Activated CD4-positive, alpha-beta T cell treated with anti-CD3 and anti-CD28 coated beads, Interleukin-2, amount 10 ng/mL, durations not matched to agents 7 days and 5 days (primary cell): ENCODE measurements at regions not wholly inside any gene's neighbourhood (a gene's known extent, or its start where the extent isn't known, plus 50 kb on each side); places are given as distances from the start of the nearest gene placed in this dataset.

Source experiments
- CTCF ChIA-PET: fragments of 350-600 bp; sonication (Branson Sonifier 250); formaldehyde crosslinking; loops from one replicate; lab custom pipeline; 2021; ENCODE audit warnings: antibody characterized with exemption; lab: Charles Lee
- POLR2A ChIA-PET: fragments of 350-600 bp; sonication (Branson Sonifier 250); formaldehyde crosslinking; loops from one replicate; lab custom pipeline; 2021; ENCODE audit warnings: antibody characterized with exemption; lab: Charles Lee
- DNase-seq: peaks from one replicate; pipeline ENCODE4 v3.0.0-alpha.2; 2020
- H3K27ac Mint-ChIP-seq: one replicate; pipeline ENCODE4 v1.8.0; 2021; ENCODE audit warnings: mild to moderate bottlenecking, moderate library complexity, mixed read lengths
- H3K27me3 Mint-ChIP-seq: one replicate; pipeline ENCODE4 v1.8.0; 2021; ENCODE audit warnings: mixed read lengths
- H3K36me3 Mint-ChIP-seq: one replicate; pipeline ENCODE4 v1.8.0; 2021; ENCODE audit warnings: low read depth, mixed read lengths
- H3K4me1 Mint-ChIP-seq: one replicate; pipeline ENCODE4 v1.8.0; 2021; ENCODE audit warnings: mixed read lengths
- H3K4me3 Mint-ChIP-seq: one replicate; pipeline ENCODE4 v1.8.0; 2021; ENCODE audit warnings: mild to moderate bottlenecking, moderate library complexity, mixed read lengths
- H3K9me3 Mint-ChIP-seq: one replicate; pipeline ENCODE4 v1.8.0; 2021; ENCODE audit warnings: mixed read lengths

DNA sequence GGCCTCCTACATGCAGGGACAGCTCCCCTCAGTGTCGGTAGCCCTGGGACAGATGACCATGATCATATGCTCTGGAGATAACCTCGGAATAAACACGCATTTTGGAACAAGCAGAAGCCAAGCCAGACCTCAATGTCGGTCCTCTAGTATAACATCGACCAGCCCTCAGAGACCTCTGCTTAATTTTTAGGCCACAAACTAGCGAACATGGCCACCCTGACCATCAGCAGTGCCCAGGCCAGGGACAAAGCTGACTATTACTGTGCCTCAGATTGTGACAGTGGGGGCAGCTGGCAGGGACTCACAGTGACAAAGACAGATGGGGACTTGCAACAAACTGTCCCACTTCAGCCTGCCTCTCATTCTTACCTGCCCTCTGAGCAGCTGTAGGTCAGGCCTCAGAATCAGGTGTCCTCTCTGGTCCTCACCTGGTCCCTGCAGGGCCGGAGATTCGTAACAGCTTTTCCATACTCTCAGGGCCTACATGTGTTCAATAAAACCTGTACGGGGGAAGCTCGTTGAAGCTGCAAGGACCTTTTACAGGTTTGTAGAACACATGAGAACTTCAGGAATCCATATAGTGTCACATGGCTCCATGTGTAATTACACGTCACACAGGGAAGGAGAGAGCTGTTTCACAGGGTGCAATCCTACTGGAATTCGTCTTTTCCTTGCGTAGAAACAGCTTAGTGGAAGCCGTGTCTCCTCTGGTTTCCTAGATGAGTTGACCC, 72.8 kb upstream of the IGLL5 start:
- H3K9me3 Mint-ChIP-seq: no peaks in the 10 kb centered on the region
- peaks cover 10% of the 10 kb centered on the region for H3K36me3 Mint-ChIP-seq
- H3K27ac Mint-ChIP-seq: peak overlapping the region; percentile 86
- peaks cover 58% of the 10 kb centered on the region for H3K4me1 Mint-ChIP-seq
- DNase-seq: no peak
- no peak overlapping the region for H3K4me3 Mint-ChIP-seq
- peaks cover under 1% of the 10 kb centered on the region for H3K27me3 Mint-ChIP-seq
- ChIA-PET POLR2A (no interaction called here), CTCF (interaction anchor here (1.2 kb wide), 1 partner anchor 27 kb away, joined by 4 read pairs; no protein-coding TSS in a partner anchor)

- Mint-ChIP-seq H3K36me3 (peaks cover 14% of the 10 kb centered on the region), H3K27ac (peak overlapping the region; percentile 86), H3K9me3 (no peaks in the 10 kb centered on the region), H3K4me1 (peaks cover 65% of the 10 kb centered on the region), H3K27me3 (no peaks in the 10 kb centered on the region), H3K4me3 (no peak overlapping the region)
- DNase-seq: no peak
- ChIA-PET CTCF (no interaction called here), POLR2A (no interaction called here)
These were observed 72.0 kb upstream of the IGLL5 start for GRCh38 chr22:22815397-22816170.

DNA sequence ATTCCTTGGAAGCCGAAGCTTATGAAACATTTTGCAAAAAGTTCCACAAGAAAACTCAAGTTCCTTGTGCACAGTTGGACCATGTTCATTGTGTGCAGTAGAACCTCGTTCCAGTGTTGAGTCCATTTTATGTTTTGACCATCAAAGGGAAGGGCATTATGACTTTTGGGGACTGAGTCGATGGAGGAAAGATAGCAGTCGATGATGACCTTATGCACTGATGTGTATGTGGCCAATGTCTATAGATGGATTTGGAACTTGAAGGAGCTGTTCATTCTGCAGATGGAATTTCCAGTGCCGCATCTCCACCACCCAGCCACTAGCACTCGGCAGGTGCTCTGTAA, 71.5 kb upstream of the IGLL5 start:
- Mint-ChIP-seq H3K27ac (peak overlapping the region; percentile 86), H3K36me3 (peaks cover 14% of the 10 kb centered on the region), H3K4me3 (no peak overlapping the region), H3K27me3 (no peaks in the 10 kb centered on the region), H3K4me1 (peaks cover 68% of the 10 kb centered on the region), H3K9me3 (no peaks in the 10 kb centered on the region)
- ChIA-PET CTCF (interaction anchor here (1.1 kb wide), 1 partner anchor 33 kb away, joined by 4 read pairs; no protein-coding TSS in a partner anchor), POLR2A (no interaction called here)
- DNase-seq: no peak

DNA sequence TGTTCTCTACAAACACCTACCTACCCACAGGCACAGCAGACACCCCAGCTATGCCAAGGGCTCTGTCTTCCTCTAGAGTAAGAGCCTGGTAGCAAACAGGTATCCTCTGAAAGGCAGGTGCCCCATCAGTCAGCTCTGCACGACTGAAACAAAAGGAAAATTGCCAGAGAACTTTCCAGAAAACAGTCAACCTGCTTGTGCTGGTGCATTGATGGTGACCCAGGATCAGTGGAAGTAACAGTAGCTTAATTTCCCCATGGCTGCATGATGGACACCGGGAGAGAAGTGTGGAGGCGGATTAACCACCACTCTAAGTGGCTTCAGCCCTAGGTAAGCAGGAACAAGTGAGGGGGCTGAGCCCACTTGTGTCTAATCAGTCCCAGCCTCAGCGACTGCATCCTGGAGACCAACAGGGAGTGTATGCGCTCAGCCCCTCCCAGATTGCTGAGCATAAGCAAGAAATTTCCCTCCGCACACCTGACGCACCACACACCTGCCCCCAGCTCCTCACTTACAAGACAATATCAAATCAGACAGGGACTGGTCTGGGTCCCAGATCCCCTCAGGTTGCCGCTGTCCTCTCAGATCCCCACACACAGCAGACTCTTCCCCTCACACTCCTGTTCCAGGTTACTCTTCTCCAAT, 70.7 kb upstream of the IGLL5 start:
- DNase-seq: no peak
- ChIA-PET POLR2A (no interaction called here), CTCF (interaction anchor here (0.8 to 2.5 kb wide), 3 partner anchors 18 to 32 kb away, joined by 3 to 6 read pairs (median 4); no protein-coding TSS in a partner anchor)
- Mint-ChIP-seq H3K27ac (peak overlapping the region; percentile 98), H3K4me1 (peaks cover 75% of the 10 kb centered on the region), H3K4me3 (no peak overlapping the region), H3K9me3 (no peaks in the 10 kb centered on the region), H3K27me3 (no peaks in the 10 kb centered on the region), H3K36me3 (peaks cover 18% of the 10 kb centered on the region)

GRCh38 chr22:22817468-22818201, 70.0 kb upstream of the IGLL5 start:
- Mint-ChIP-seq H3K9me3 (no peaks in the 10 kb centered on the region), H3K4me3 (no peak overlapping the region), H3K4me1 (peaks cover 82% of the 10 kb centered on the region), H3K27me3 (no peaks in the 10 kb centered on the region), H3K27ac (peak overlapping the region; percentile 98), H3K36me3 (peaks cover 18% of the 10 kb centered on the region)
- POLR2A ChIA-PET: no interaction called here
- DNase-seq: no peak
- CTCF ChIA-PET: interaction anchor here (2.5 to 2.7 kb wide), 2 partner anchors 13 to 30 kb away, joined by 6 to 10 read pairs; no protein-coding TSS in a partner anchor

DNA sequence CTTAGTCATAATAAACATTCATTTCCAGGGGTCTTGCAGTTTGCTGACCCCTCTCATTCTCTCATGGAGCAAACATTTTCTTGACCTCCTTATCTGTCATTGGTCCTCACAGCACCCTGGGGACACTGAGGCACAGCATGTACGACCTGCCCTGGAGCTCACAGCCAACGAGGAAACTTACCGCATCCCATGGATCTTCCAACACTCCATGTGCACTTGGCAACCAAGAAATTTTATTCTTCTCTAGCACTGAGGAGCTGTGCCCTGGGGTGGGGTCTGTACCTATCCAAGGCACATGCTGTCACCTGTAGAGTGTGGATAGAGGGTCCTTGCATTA, 69.4 kb upstream of the IGLL5 start:
- peak overlapping the region; percentile 98 for H3K27ac Mint-ChIP-seq

GRCh38 chr22:22818861-22819855, 68.5 kb upstream of the IGLL5 start:
- H3K27me3 Mint-ChIP-seq: no peaks in the 10 kb centered on the region
- peaks cover 18% of the 10 kb centered on the region for H3K36me3 Mint-ChIP-seq
- peaks cover 96% of the 10 kb centered on the region for H3K4me1 Mint-ChIP-seq
- ChIA-PET CTCF (interaction anchor here (0.8 to 2.7 kb wide), 7 partner anchors 9 to 65 kb away, joined by 3 to 10 read pairs (median 4); no protein-coding TSS in a partner anchor), POLR2A (no interaction called here)
- DNase-seq: peak; percentile 77
- H3K9me3 Mint-ChIP-seq: no peaks in the 10 kb centered on the region
- H3K4me3 Mint-ChIP-seq: peak overlapping the region; percentile 70
- H3K27ac Mint-ChIP-seq: peak overlapping the region; percentile 98

More for the DNA sequence above, 69.4 kb upstream of the IGLL5 start:
- no peak for DNase-seq
- Mint-ChIP-seq H3K9me3 (no peaks in the 10 kb centered on the region), H3K36me3 (peaks cover 18% of the 10 kb centered on the region), H3K4me1 (peaks cover 88% of the 10 kb centered on the region), H3K27me3 (no peaks in the 10 kb centered on the region), H3K4me3 (no peak overlapping the region)
- ChIA-PET CTCF (interaction anchor here (1.0 to 2.7 kb wide), 4 partner anchors 8 to 66 kb away, joined by 3 to 10 read pairs (median 4); no protein-coding TSS in a partner anchor), POLR2A (no interaction called here)

- CTCF ChIA-PET: interaction anchor here (0.8 to 2.7 kb wide), 4 partner anchors 10 to 29 kb away, joined by 3 to 10 read pairs (median 5); no protein-coding TSS in a partner anchor
- Mint-ChIP-seq H3K27me3 (no peaks in the 10 kb centered on the region), H3K27ac (peak overlapping the region; percentile 98), H3K4me1 (peaks cover 93% of the 10 kb centered on the region), H3K36me3 (peaks cover 18% of the 10 kb centered on the region), H3K9me3 (no peaks in the 10 kb centered on the region), H3K4me3 (peak overlapping the region; percentile 70)
- DNase-seq: no peak
- POLR2A ChIA-PET: no interaction called here
These were observed 67.5 kb upstream of the IGLL5 start for GRCh38 chr22:22820076-22820475.

DNA sequence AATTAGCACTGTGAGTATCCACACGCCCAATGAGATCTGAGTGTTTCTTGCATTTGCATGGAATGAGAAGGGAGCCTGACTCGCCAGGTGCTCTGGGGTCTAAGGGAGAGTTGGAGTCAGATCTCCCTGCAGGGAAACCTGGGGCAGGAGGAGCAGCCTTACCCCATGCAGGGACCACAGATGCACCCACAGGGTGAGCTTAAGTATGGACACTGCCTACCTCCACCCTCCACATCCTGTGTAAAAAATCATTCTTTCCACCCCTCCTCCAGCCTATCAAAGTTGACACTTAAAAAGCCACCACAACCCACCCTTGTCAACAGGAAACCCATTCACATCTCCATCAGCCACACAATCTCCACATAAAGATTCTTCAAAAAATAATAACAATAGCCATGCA, 67.0 kb upstream of the IGLL5 start:
- Mint-ChIP-seq H3K27ac (peak overlapping the region; percentile 98), H3K27me3 (no peaks in the 10 kb centered on the region), H3K9me3 (no peaks in the 10 kb centered on the region), H3K4me1 (peaks cover 93% of the 10 kb centered on the region), H3K36me3 (peaks cover 23% of the 10 kb centered on the region), H3K4me3 (peak overlapping the region; percentile 70)
- POLR2A ChIA-PET: no interaction called here
- CTCF ChIA-PET: interaction anchor here (1.2 to 2.7 kb wide), 3 partner anchors 10 to 28 kb away, joined by 3 to 10 read pairs (median 6); no protein-coding TSS in a partner anchor
- DNase-seq: peak; percentile 79

- peak overlapping the region; percentile 98 for H3K27ac Mint-ChIP-seq
- peaks cover 90% of the 10 kb centered on the region for H3K4me1 Mint-ChIP-seq
- DNase-seq: no peak
- ChIA-PET POLR2A (no interaction called here), CTCF (interaction anchor here (0.9 kb wide), 1 partner anchor 63 kb away, joined by 3 read pairs; no protein-coding TSS in a partner anchor)
- no peaks in the 10 kb centered on the region for H3K27me3 Mint-ChIP-seq
- H3K36me3 Mint-ChIP-seq: peaks cover 27% of the 10 kb centered on the region
- H3K4me3 Mint-ChIP-seq: no peak overlapping the region
- H3K9me3 Mint-ChIP-seq: no peaks in the 10 kb centered on the region
These were observed 66.3 kb upstream of the IGLL5 start for GRCh38 chr22:22821340-22821739.

- POLR2A ChIA-PET: no interaction called here
- peaks cover 83% of the 10 kb centered on the region for H3K4me1 Mint-ChIP-seq
- H3K9me3 Mint-ChIP-seq: no peaks in the 10 kb centered on the region
- DNase-seq: no peak
- peaks cover 27% of the 10 kb centered on the region for H3K36me3 Mint-ChIP-seq
- peak overlapping the region; percentile 98 for H3K27ac Mint-ChIP-seq
- CTCF ChIA-PET: no interaction called here
- H3K27me3 Mint-ChIP-seq: peaks cover 3% of the 10 kb centered on the region
- H3K4me3 Mint-ChIP-seq: no peak overlapping the region
These were observed 65.5 kb upstream of the IGLL5 start for GRCh38 chr22:22822106-22822505.
